HUDEP-2 (cell line): ENCODE measurements at regions not wholly inside any gene's neighbourhood (a gene's known extent, or its start where the extent isn't known, plus 50 kb on each side); places are given as distances from the start of the nearest gene placed in this dataset.
"Not testable (repeated sequence)": the region's sequence is repeated elsewhere in the genome, so short reads cannot be mapped to it uniquely, and the experiment has no call there.

Experiments used
- DNase-seq, 76 experiments: peaks; one replicate each; lab custom pipeline; 2025; ENCODE audit not compliant: unreplicated experiment in 76 of 76; lab: John Stamatoyannopoulos, UW

DNA sequence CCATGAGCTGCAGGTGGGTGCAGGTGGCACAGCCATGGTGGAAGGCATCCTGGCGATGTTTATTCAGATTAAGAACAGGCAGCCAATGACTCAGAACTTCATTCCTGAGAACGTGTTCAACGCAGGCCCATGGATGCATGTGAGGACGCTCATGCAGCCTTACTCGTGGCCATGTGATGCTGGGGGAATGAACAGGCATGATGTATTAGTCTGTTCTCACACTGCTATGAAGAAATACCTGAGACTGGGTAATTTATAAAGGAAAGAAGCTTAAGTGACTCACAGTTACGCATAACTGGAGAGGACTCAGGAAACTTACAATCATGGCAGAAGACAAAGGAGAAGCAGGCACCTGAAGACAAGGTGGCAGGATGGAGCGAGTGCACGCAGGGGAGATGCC lies 146.6 kb downstream of the RNASET2 start:
- DNase-seq, result no peak

DNA sequence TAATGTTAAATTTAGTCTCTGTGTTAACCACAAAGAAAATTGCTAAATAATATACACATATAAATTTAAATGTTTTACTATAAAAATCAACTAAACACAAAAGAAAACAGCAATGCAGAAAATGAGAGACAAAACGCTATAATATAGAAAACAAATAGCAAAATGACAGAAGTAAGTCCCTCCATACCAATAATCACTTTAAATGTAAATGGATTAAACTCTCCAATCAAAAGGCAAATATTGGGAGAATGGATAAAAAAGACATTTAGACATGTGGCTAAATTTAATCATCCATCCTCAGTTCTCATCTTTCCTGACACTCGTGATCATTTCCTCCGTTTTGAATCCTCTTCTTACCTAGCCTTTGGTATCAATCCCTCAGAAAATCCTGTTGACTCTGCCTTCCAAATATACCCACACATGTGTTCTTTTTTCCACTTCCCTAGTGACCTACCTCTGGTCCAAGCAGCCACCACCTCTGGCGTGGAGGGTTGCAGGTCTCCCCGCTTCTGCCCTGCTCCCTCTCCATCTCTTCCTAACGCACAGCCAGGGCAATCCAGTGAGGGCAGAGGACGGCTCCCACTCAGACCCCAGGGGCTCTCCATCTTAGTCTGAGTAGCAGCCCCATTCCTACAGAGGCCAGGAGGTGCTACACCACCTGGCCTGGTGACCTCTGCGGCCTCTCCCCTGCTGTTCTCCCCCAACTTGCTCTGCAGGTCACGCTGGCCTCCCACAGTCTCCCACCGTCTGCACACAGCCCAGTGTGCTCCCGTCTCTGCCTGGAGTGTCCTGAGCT lies 149.2 kb downstream of the RNASET2 start:
- no peak for DNase-seq

DNA sequence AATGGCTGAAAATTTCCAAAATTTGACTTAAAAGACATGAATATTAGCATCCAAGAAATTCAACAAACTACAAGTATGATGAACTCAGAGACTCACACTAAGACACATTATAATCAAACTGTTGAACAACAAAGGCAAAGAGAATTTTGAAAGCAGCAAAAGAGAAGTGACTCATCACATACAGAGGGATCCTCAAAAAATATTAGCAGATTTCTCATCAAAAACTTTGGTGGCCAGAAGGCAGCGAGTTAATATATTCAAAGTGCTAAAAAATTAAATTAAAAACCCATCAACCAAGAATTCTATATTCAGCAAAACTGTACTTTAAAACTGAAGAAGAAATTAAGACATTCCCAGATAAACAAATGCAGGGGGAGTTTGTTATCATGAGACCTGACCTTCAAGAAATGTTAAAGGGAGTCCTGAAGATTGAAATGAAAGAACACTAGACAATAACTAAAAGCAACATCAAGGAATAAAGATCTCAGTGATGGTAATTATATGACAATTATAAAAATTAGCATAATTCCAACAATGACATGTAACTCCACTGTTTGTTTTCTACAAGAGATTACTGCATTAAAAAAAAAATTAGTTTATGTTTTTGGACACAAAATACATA lies 150.0 kb downstream of the RNASET2 start:
- no peak for DNase-seq

DNA sequence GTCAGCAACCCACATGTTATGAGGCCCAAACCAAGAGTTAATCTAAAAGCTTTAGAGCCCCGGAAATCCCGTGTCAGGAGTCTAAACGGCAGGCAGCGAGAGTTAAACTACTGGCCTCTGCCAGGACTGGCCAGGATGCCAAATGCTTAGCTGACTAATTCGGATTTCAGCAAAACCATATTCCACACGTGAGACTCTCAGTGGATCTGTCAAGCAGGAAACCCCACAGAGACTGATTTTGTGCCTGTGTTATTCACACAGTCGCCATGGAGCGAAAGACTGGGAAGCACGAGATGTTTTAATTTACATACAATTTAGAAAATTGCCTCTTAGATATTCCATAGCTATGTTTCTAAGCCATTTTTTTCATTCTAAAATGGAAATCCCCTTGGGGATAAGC lies 152.9 kb downstream of the RNASET2 start:
- no peak for DNase-seq

DNA sequence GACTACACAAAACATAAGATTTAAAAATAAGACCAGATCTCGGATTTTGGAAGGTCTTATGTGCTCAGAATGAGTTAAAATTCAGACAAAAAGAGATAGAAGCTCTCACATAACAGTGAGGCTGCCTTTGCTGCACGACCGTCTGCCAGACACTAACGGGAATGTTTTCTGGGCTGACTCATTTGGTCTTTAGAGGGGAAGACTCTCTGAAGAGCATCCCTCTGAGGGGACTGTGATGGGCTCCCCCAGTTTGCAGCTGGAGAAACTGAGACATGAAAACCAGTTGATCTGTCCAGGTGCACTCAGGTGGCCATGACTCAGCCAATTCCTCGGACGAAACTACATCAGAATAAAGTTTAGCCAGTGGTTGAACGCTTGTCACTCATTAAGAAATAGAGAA lies 153.9 kb downstream of the RNASET2 start:
- no peak for DNase-seq

DNA sequence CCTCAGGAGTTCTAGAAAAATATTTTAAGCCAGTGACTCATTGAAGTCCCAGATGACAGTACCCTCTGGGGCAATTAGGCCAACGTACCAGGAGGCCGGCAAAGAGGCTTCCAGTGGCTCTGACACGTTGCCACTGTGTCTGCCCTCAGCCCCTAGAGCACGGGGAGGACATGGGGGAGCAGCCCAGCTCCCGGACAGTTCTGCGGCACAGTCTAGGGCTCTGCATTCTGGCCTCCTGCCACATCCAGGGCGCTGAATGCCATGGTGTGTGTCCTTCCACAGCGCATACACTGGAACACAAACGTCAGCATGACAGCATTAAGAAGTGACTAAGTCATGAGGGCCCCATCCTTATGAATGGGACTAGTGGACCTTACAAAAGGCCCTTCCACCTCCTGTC lies 156.2 kb downstream of the RNASET2 start:
- no peak for DNase-seq

DNA sequence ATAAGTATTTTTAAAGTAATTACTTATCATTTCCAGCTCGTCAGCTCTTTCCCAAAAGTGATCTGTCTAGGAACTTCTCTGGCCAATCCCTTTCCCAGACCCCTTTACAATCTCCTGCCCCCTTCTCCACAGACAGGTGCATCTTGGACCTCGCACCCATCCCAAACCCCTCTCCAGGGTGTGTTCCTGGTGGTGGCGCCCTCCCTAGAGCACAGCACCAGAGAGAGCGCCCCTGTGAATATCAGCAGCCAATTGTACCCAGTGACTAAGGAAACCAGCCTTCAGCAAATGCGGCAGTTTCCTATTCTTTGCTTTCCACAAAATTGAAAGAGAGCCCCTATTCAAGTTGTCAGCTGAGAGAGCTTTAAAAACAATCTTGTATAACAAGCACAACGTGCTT lies 157.7 kb downstream of the RNASET2 start:
- DNase-seq, result no peak

DNA sequence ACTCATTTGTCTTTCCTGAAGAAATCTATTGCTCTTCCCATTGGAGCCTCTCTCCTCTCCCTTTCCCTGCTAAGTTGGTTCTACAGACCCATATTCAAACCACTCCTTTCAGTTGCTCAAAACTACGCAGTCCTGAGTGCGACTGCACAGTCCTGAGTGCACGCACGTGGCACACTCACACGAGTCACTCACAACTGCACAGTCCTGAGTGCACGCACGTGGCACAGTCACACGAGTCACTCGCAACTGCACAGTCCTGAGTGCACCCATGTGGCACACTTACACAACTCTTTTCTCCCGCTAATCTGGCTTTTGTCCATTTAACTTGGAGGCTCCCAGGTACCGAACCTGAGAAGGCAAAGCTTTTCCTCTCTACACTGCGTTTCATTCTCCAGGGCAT lies 159.7 kb downstream of the RNASET2 start:
- DNase-seq, result no peak

DNA sequence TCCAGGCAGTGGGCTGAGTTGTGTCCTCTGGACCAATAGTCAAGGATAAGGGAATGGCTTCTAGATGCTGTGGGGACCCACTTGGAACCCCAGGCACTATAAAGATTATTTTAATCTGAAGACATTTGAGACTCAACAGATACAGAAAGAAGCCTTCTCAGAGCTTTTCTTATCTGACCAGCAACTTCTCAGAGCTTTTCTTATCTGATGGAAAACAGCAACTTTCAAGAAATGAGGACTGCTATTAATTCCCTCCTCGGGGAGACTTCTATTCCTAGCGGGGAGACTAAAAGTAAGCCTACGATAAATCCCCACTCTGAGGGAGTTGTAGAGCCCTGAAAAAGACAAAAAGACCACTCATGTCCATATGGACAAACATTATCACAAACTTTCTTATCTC lies 160.5 kb downstream of the RNASET2 start:
- no peak for DNase-seq

DNA sequence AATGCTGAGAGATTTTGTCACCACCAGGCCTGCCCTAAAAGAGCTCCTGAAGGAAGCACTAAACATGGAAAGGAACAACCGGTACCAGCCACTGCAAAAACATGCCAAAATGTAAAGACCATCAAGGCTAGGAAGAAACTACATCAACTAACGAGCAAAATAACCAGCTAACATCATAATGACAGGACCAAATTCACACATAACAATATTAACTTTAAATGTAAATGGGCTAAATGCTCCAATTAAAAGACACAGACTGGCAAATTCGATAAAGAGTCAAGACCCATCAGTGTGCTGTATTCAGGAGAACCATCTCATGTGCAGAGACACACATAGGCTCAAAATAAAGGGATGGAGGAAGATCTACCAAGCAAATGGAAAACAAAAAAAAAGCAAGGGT lies 163.8 kb upstream of the RPS6KA2 start:
- DNase-seq, result not testable (repeated sequence)

DNA sequence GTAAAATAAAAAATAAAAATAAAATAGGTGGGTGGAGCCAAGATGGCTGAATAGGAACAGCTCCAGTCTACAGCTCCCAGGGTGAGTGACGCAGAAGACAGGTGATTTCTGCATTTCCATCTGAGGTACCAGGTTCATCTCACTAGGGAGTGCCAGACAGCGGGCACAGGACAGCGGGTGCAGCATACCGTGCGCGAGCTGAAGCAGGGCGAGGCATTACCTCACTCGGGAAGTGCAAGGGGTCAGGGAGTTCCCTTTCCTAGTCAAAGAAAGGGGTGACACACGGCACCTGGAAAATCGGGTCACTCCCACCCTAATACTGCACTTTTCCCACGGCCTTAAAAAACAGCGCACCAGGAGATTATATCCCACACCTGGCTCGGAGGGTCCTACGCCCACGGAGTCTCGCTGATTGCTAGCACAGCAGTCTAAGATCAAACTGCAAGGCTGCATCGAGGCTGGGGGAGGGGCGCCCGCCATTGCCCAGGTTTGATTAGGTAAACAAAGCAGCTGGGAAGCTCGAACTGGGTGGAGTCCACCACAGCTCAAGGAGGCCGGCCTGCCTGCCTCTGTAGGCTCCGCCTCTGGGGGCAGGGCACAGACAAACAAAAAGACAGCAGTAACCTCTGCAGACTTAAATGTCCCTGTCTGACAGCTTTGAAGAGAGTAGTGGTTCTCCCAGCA lies 161.9 kb upstream of the RPS6KA2 start:
- not testable (repeated sequence) for DNase-seq

DNA sequence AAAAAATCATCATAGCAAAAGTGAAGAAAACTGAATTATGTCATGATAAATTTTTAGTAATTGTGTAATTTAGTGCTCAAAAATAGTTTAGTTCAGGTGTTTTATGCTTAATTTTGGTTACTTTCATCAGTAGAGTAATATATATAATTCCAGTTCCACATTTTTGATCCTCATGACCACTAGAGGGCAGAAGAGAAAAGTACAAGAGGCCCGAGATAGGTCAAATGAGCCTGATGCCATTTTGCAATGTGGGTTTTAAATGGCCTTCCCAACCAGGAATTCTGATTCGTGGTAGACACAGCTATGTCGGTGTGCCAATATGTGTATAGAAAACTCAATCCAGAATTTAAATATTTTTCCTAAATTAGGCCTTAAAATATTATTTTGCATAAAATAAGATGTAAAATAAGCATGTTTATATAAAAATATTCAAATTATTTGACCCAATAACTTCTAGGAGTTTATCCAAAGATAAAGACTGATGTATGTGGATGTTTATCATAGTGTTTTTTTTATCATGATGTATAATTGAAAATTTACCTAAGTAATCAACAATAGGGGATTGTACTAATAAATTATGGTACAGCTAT lies 159.7 kb upstream of the RPS6KA2 start:
- DNase-seq, result peak in 33 of 76 experiments; percentile 12 to 76 (median 47)

DNA sequence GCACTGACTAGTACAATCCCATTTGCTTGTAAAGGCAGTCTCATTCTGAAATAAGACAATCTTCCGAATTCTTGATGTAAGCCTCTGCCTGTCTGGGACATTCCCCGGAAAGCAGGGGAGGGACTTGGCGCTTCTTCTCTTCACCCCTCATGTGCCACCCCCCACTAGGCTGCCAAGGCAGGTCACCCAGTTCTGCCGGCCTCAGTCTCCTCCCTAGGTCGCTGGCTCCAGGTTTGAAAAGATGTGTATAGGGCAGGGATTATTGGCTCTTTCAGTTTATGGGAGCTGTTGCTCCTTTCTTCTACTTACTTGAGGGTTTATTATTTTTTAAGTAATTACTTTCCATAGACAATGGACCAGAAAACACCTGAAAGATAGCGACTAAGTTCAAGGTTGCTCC lies 158.1 kb upstream of the RPS6KA2 start:
- DNase-seq, result no peak

DNA sequence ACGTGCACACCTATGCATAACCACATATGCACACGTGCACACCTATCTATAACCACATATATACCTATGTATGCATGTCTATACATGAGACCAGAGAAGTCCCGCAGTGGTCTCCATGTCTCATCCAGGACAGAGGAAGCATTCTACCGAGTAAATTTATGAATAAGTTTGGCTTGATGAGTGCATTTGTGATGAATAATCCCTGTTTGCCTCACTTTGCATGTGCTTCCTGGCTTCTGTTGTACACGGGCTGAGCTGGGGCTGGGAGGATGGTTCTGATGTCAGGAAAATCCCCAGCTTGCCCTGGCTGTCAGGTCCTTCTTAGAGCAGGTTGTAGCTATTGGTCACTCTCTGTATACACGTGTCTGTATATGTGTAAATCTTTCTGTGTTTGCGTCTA lies 157.6 kb upstream of the RPS6KA2 start:
- no peak for DNase-seq

DNA sequence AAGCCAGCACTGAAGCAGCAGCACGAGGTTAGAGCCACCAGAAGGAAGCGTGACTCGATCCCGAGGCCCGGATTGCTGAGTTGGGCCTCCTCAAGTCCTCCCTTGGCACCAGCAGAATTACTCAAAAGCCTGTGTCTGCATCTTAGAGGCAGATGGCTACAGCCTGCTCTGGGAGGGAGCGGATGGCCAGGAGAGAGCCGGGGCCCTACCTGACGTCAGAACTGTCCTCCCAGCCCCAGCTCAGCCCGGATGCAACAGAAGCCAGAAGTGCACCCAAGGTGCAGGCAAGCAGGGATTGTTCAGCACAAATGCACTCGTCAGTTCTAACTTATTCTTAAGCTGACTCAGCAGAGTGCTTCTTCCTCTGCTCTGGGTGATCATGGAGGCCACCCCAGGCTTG lies 155.5 kb upstream of the RPS6KA2 start:
- no peak for DNase-seq

DNA sequence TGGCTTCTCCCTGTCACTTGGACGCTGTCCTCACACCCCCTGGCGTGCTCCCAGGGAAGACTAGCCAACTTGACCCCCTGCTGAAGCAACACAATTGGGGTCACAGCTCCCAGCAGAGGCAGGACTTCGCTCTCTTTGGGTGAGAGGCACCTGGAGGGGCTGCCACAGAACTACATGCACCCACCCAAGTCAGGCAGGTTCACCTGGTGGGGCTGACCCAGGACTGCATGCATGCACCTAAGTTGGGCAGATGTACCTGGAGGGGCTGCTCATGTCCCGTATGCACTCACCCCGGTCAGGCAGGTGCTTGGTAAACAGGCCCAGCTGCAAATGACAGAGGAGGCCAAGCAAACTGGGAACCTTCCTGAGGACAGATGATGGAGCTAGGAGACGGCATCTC lies 154.3 kb upstream of the RPS6KA2 start:
- no peak for DNase-seq

DNA sequence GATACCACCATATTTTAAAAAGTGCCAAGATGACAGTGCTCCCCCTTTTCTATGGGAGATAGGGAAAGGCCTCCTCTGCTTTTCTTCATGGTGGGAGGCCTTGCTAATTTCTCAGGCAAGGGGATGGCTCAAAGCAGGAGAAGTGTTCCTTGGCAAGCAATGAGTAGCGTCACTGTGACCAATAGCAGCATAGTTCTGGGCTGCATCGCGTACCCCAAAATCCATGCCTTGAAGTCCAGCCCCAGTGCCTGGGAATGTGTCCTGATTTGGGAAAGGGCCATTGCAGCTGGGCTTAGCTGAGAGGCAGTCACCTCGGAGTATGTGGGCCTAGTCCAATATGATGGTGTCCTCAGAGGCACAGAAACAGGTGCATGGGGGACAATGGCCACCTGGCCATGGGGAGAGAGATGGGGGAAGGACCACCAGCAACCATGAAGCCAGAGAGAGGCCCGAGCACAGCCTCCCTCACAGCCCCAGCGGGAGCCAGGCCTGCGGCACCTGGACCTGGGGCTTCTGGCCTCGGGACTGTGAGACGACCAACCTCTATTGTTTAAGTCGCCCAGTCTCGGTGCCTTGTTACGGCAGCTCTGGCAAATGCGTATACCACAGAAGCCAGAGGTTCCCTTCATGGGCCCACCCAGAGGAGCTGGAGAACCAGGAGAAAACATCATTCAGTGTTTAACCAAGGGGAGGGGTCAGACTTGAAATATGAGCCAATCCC lies 153.1 kb upstream of the RPS6KA2 start:
- DNase-seq, result no peak

DNA sequence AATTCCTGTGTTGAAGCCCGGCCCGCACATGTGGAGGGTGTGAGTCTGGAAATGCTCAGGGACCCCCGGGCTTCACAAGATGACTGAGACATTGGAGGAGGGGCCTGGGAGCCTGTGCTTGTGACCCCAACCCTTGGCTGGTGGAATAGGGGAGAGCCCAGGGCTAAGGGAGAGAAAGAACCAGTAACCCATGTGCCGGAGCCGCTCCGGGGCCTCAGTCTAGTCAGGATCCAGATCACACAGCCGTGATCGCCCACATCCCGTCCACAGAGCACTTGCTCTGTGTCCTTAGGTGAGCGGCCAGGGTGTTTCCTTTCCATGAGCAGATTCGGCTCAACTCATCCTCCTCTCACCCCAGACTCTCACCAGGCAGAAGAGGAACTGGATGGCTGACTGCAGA lies 152.3 kb upstream of the RPS6KA2 start:
- DNase-seq, result no peak

DNA sequence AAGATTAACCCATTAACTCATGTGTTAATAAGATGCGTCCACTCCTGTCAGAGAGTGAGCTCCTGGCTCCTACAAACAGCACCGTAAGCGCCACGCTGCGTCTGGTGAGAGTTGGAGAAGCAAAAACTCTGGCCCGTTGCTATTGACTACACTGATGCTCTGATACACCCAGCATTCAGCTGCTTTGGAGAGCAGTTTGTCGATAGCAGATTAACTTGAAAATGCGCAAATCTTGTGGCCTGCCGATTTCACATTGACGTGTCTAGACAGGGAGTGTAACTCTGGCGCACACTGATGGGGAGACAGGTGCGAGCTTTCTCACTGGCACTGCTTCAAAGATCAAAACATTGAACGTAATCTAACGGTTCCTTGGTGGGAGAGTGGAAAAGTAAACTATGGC lies 151.7 kb upstream of the RPS6KA2 start:
- DNase-seq, result no peak

DNA sequence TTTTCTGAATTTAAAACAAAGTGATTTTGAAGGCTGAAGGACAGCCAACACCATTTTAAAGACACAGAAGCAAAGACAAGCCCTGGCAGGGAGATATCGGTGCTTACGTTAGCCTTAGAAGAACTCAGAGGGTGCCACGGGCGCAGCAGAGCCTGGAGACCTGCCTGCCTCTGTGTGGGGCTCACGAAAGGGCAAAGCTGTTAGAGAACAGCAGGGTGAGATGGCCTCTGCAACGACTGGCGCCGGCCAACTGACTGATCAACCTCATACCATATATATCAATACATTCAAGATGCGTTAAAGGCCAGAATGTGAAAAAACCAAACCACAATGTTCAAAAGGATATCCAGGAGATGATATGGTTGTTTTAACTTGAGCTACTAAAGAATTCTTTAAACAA lies 151.0 kb upstream of the RPS6KA2 start:
- no peak for DNase-seq

DNA sequence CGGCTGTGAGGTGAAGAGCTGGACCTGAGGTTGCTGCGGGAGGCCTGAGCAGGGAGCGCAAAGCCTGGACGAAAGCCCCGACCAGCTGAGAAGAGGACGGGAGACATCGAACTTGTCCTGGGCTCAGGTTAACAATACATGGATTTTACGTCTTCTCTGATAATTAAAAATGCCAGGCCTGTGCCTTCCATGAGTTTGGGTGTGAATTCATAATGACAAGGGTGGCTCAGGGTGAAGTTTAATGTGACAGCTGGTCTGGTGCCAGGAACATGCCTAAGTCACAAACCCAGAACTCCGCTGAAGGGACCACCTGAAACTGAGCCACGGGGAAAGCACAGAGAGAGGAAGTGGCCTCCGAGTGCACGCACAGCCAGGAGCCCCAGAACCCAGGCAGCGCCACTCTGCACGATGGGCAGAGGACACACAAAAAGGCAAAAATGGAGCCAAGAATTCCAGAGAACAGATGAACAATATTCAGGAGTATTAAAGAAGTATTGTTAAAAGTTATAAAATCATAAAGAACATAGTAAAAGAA lies 150.1 kb upstream of the RPS6KA2 start:
- DNase-seq, result no peak
